ENCODE measurements at regions not wholly inside any gene's neighbourhood (a gene's known extent, or its start where the extent isn't known, plus 50 kb on each side); places are given as distances from the start of the nearest gene placed in this dataset.

DNA sequence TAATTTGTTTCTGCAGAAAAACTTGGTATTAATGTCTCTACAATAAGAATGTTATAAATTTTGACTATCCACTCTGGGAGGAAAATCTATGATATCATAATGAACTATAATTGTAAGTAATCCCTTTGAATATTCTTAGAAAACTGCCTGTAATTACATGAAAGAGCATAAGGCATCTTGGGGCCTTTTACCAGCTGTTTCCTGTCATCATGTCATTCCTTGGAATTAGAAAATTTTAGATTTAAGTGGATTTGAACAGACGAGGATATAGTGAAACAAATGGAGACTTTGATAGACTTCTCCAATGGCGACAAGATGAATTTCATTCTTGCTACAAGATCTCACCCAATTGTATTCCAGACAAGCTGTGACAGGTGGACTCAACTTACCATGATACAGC, 423.4 kb upstream of the FLRT2 start (continued):
- no peak for TF ChIP-seq EMX1 (CRISPR knock-in tag; IDR thresholded peaks at IDR 0.05)
- TF ChIP-seq OVOL2 (CRISPR knock-in tag; IDR thresholded peaks at IDR 0.05; ENCODE audit: borderline replicate concordance), result no peak
- no peak for TF ChIP-seq NFATC4 (CRISPR knock-in tag; IDR thresholded peaks at IDR 0.05)
- TF ChIP-seq NFE2L1 (CRISPR knock-in tag; IDR thresholded peaks at IDR 0.05), result no peak
- TF ChIP-seq CREB1 (CRISPR knock-in tag; IDR thresholded peaks at IDR 0.05), result no peak
- TF ChIP-seq, protein P1, sequence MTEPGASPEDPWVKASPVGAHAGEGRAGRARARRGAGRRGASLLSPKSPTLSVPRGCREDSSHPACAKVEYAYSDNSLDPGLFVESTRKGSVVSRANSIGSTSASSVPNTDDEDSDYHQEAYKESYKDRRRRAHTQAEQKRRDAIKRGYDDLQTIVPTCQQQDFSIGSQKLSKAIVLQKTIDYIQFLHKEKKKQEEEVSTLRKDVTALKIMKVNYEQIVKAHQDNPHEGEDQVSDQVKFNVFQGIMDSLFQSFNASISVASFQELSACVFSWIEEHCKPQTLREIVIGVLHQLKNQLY (CRISPR knock-in tag; IDR thresholded peaks at IDR 0.05), result no peak
- no peak for TF ChIP-seq FOXK1 (CRISPR knock-in tag; IDR thresholded peaks at IDR 0.05)

DNA sequence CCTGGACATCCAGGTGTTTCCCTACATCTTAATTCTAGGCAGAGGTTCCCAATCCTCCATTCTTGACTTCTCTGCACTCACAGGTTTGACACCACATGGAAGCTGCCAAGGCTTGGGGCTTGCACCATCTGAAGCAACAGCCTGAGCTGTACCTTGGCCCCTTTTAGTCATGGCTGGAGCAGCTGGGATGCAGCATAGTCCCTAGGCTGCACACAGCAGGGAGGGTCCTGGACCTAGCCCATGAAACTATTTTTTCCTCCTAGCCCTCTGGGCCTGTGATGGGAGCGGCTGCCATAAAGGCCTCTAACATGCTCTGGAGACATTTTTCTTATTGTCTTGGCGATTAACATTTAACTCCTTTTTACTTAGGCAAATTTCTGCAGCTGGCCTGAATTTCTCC, 417.2 kb upstream of the FLRT2 start:
- no peak for DNase-seq (ENCODE audit: low spot score)
- Mint-ChIP-seq H3K27ac (no peak overlapping the region), H3K27me3 (ENCODE audit: low read depth) (peaks cover 4% of the 10 kb centered on the region; the same call in 1 of the 2 replicates), H3K4me3 (no peak overlapping the region), H3K4me1 (no peaks in the 10 kb centered on the region), H3K9me3 (peaks cover 48% of the 10 kb centered on the region), H3K36me3 (peaks cover 35% of the 10 kb centered on the region)
- ATAC-seq, result no peak
- POLR2A ChIA-PET, result no interaction called here
- TF ChIP-seq CBFB (CRISPR knock-in tag; IDR thresholded peaks at IDR 0.05; ENCODE audit: low read depth), result no peak
- TF ChIP-seq TP53 (CRISPR knock-in tag; IDR thresholded peaks at IDR 0.05), result no peak
- TF ChIP-seq JUN (CRISPR knock-in tag; IDR thresholded peaks at IDR 0.05), result no peak
- TF ChIP-seq NFATC4 (CRISPR knock-in tag; IDR thresholded peaks at IDR 0.05), result no peak
- TF ChIP-seq, protein P2, sequence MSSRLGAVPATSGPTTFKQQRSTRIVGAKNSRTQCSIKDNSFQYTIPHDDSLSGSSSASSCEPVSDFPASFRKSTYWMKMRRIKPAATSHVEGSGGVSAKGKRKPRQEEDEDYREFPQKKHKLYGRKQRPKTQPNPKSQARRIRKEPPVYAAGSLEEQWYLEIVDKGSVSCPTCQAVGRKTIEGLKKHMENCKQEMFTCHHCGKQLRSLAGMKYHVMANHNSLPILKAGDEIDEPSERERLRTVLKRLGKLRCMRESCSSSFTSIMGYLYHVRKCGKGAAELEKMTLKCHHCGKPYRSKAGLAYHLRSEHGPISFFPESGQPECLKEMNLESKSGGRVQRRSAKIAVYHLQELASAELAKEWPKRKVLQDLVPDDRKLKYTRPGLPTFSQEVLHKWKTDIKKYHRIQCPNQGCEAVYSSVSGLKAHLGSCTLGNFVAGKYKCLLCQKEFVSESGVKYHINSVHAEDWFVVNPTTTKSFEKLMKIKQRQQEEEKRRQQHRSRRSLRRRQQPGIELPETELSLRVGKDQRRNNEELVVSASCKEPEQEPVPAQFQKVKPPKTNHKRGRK (CRISPR knock-in tag; IDR thresholded peaks at IDR 0.05; ENCODE audit: borderline replicate concordance), result no peak
- TF ChIP-seq, protein P3, sequence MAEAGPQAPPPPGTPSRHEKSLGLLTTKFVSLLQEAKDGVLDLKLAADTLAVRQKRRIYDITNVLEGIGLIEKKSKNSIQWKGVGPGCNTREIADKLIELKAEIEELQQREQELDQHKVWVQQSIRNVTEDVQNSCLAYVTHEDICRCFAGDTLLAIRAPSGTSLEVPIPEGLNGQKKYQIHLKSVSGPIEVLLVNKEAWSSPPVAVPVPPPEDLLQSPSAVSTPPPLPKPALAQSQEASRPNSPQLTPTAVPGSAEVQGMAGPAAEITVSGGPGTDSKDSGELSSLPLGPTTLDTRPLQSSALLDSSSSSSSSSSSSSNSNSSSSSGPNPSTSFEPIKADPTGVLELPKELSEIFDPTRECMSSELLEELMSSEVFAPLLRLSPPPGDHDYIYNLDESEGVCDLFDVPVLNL (CRISPR knock-in tag; IDR thresholded peaks at IDR 0.05; ENCODE audit: borderline replicate concordance, low read depth), result no peak
- TF ChIP-seq, protein P4, sequence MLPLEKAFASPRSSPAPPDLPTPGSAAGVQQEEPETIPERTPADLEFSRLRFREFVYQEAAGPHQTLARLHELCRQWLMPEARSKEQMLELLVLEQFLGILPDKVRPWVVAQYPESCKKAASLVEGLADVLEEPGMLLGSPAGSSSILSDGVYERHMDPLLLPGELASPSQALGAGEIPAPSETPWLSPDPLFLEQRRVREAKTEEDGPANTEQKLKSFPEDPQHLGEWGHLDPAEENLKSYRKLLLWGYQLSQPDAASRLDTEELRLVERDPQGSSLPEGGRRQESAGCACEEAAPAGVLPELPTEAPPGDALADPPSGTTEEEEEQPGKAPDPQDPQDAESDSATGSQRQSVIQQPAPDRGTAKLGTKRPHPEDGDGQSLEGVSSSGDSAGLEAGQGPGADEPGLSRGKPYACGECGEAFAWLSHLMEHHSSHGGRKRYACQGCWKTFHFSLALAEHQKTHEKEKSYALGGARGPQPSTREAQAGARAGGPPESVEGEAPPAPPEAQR (CRISPR knock-in tag; IDR thresholded peaks at IDR 0.05), result no peak
- no peak for TF ChIP-seq NR1H2 (CRISPR knock-in tag; IDR thresholded peaks at IDR 0.05)
- no peak for TF ChIP-seq ETV6 (CRISPR knock-in tag; IDR thresholded peaks at IDR 0.05)
- no peak for TF ChIP-seq ATF1 (CRISPR knock-in tag; IDR thresholded peaks at IDR 0.05)
- no peak for TF ChIP-seq EMX1 (CRISPR knock-in tag; IDR thresholded peaks at IDR 0.05)
- CTCF ChIA-PET, result no interaction called here

DNA sequence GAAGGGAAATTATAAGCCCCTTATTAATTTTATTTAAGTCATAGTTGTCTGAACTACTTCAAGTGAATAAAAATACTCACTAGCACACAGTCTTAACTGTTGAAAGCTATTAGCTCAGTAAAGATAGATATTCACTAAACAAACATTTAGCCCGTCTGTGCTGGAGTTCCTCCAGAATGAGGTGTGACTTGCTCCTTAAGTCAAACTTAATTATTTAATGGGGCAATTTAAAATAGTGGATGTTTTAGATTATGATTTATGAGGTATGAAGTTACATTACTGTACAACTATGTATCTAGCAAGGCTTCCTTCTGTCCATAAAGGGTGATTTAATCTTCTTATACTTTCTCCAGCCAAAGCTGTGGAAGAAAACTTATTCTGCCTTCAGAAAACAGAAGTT, 414.0 kb upstream of the FLRT2 start:
- H3K36me3 Mint-ChIP-seq, result peaks cover 35% of the 10 kb centered on the region
- ATAC-seq (no peak), DNase-seq (ENCODE audit: low spot score) (no peak)
- H3K4me3 Mint-ChIP-seq, result no peak overlapping the region
- H3K27ac Mint-ChIP-seq, result no peak overlapping the region
- CTCF ChIA-PET, result no interaction called here
- H3K4me1 Mint-ChIP-seq, result no peaks in the 10 kb centered on the region
- TF ChIP-seq, protein P5, sequence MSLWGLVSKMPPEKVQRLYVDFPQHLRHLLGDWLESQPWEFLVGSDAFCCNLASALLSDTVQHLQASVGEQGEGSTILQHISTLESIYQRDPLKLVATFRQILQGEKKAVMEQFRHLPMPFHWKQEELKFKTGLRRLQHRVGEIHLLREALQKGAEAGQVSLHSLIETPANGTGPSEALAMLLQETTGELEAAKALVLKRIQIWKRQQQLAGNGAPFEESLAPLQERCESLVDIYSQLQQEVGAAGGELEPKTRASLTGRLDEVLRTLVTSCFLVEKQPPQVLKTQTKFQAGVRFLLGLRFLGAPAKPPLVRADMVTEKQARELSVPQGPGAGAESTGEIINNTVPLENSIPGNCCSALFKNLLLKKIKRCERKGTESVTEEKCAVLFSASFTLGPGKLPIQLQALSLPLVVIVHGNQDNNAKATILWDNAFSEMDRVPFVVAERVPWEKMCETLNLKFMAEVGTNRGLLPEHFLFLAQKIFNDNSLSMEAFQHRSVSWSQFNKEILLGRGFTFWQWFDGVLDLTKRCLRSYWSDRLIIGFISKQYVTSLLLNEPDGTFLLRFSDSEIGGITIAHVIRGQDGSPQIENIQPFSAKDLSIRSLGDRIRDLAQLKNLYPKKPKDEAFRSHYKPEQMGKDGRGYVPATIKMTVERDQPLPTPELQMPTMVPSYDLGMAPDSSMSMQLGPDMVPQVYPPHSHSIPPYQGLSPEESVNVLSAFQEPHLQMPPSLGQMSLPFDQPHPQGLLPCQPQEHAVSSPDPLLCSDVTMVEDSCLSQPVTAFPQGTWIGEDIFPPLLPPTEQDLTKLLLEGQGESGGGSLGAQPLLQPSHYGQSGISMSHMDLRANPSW (CRISPR knock-in tag; conservative IDR thresholded peaks at IDR 0.05; ENCODE audit: low read depth), result no peak
- TF ChIP-seq NFATC4 (CRISPR knock-in tag; IDR thresholded peaks at IDR 0.05) (no peak), ELF4 (CRISPR knock-in tag; IDR thresholded peaks at IDR 0.05; ENCODE audit: low read depth) (no peak), GABPB1 (CRISPR knock-in tag; IDR thresholded peaks at IDR 0.05) (no peak), TEAD1 (CRISPR knock-in tag; IDR thresholded peaks at IDR 0.05) (no peak), GTF2I (CRISPR knock-in tag; conservative IDR thresholded peaks at IDR 0.05) (no peak)
- TF ChIP-seq, protein P6, sequence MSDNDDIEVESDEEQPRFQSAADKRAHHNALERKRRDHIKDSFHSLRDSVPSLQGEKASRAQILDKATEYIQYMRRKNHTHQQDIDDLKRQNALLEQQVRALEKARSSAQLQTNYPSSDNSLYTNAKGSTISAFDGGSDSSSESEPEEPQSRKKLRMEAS (CRISPR knock-in tag; IDR thresholded peaks at IDR 0.05), result no peak
- TF ChIP-seq, protein P2 (CRISPR knock-in tag; IDR thresholded peaks at IDR 0.05; ENCODE audit: borderline replicate concordance), result no peak
- TF ChIP-seq, protein P7, sequence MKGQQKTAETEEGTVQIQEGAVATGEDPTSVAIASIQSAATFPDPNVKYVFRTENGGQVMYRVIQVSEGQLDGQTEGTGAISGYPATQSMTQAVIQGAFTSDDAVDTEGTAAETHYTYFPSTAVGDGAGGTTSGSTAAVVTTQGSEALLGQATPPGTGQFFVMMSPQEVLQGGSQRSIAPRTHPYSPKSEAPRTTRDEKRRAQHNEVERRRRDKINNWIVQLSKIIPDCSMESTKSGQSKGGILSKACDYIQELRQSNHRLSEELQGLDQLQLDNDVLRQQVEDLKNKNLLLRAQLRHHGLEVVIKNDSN (CRISPR knock-in tag; IDR thresholded peaks at IDR 0.05), result no peak
- H3K27me3 Mint-ChIP-seq (ENCODE audit: low read depth), result peaks cover 4% of the 10 kb centered on the region; the same call in 1 of the 2 replicates
- peaks cover 44% of the 10 kb centered on the region for H3K9me3 Mint-ChIP-seq
- POLR2A ChIA-PET, result no interaction called here

Data from WTC11 (cell line).